ENCODE measurements at regions not wholly inside any gene's neighbourhood (a gene's known extent, or its start where the extent isn't known, plus 50 kb on each side); places are given as distances from the start of the nearest gene placed in this dataset.

DNA sequence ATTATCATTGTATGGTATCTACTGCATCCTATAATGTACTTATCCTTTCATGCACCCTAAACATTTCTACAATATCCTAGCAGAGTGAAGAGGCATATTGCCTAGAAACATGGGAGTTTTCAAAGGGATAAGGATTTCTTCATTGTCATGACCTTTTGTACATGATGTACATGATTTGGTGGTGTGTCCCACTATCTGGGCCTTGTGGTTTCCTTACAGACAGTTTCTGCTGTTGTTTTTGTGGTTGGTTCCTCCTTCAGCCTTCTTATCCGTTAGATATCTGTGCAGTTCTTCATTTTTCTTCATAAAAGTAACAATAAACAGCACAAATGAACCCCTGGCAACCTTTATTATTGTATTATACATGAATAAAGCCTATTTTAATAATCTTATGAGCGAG lies 70.4 kb upstream of the BACH1 start:
- no peak for DNase-seq

DNA sequence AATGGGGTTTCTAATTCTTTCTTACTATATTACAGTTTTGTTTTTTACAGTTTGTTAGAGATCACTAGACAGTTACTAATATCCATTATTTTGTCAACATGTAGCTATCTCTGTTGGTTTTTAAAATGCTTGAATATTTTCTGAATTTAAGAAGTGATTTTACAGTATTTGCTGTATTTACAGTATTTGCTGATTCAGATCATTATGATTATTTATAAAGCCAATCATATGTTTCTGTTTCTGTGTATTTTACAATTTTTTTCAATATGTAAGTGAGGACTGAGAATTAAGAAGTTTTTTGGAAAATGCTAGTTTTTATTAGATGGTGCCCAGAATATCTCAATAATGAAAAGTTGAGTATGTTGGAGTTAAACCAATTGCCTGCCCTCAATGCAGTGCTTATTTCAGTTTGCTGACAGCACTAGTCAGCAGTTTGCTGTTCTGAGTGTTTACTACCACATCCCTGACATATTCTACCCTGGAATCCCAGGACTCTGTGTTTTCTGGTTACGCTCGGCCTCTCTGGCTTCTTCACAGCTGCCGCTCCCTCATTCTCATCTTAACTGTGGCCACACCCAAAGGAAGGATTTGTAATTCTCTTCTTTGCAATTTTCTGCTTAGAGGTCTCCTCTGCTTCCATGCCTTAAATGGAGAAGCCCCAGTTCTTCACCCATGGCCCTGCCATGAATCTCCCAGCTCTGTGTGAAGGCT lies 68.0 kb upstream of the BACH1 start:
- DNase-seq = no peak

DNA sequence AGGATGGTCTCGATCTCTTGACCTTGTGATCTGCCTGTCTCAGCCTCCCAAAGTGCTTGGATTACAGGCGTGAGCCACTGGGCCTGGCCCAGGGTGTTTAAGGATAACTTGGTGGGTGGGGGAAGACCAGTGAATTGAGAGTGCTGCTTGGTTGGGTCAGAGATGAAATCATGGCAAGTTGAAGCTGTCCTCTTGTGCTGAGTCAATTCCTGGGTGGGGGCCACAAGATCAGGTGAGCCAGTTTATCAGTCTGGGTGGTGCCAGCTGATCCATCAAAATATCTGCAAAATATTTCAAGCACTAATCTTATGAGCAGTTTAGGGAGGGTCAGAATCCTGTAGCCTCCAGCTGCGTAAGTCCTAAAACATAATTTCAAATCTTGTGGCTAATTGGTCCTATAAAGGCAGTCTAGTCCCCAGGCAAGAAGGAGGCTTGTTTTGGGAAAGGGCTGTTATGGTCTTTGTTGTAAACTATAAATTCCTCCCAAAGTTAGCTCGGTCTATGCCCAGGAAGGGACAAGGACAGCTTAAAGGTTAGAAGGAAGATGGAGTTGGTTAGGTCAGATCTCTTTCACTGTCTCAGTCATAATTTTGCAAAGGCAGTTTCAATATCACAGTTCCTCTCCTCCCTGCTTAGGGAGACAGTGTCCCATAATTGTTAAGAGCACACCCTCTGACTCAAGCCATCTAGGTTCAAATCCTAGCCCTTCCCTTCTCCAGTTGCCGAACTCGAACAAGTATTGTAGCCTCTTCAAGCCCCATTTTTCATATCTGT lies 66.8 kb upstream of the BACH1 start:
- DNase-seq = no peak

DNA sequence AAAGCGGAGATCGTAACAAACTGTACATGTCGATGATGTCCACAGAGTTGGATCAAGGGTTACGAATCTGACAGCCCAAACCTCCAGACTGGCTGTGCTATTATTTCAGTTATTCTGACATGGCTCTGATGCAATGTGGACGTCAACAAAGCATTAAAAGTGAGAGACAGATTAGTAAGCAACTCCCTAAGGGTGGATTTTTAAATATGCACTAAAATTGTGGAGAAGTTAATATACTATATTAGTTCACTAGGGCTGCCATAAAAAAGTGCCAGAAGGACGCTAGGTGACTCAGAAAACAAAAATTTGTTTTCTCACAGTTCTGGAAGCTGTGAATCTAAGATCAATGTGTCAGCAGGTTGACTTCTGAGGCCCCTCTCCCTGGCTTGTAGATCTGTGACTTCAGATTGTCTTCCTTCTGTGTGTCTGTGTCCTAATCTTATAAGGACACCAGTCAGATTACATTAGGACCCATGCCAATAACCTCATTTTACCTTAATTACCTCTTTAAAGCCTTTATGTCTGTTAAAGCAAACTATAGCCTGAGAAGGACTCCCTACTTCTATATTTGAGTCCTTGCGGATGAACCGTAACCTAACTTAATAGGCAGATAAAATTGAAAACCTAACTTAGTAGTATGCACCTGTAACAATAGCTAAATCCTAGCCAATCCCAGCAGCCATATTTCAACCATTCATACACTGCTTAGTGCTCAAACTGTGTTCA lies 66.0 kb upstream of the BACH1 start:
- no peak for DNase-seq

DNA sequence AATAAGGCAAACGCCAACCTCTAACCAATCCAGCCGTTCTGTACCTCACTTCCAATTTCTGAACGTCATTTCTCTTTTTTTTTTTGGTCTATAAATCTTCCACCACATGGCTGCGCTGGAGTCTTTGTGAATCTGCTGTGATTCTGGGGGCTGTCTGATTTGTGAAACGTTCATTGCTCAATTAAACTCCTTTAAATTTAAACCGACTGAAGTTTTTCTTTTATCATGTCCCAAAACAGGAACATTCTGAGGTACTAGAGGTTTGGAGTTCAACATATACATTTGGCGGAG lies 65.5 kb upstream of the BACH1 start:
- DNase-seq = no peak

DNA sequence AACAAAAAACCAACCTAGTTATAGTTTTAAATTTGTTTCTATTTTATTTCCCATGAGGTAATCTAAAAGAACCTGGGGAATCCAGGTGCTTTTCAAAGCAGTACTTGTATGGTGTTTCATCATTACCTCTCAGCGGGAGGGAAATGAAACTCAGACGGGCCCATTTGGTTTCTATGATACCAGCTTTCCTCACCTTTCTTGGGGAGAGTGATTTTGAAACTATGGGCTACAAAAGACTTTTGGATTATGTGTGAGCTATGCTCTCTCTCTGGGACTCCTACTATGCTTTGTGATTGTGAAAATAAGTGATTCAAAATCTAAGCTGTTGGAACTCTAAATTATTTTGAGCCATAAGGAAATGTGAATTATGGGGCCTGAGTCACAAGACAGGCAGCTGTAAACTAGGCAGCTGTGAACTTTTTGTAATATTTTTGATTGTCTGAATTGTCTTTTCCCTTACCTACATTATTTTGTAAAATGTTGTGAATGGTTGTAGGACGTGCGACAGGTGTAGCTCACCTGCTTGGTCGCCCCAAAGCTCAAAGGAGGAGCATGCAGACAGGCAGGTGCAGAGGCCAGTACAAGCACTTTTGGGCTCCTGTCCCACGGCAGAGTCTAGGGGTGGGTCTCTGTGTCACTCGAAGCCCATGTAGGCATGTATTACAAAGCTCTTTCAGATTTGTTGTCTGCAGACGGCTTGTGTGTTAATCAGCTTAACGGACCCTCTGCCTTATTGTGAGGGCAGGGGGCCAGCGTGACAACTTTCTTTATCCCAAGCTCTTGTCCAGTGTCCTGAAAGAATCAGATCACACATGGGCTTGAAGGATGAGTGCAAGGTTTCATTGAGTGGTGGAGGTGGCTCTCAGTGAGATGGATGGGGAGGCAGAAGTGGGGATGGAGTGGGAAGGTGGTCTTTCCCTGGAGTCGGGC lies 64.8 kb upstream of the BACH1 start:
- DNase-seq = no peak

DNA sequence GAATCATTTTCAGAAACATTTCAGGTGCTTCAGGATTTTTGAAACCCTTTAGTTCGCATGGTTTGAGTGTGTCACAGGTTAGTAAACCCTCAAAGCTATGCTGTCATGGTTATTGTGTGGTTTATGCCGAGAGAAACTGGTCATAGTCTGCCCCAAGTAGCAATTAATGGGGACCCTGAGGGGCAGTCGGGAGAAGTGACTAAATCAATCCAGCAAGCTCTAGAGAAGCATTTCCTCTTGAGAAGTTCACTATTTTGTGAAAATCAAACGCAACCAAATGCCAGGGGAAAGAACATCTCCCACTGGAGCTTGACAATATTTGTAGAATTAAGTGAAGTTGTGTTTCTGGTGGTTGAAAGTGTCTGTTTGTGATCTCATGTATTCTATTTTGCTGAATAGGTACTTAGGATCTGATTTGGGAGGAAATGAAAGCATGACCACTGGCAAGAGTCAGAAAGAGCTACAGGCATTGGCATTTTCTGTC lies 63.0 kb upstream of the BACH1 start:
- DNase-seq = no peak

DNA sequence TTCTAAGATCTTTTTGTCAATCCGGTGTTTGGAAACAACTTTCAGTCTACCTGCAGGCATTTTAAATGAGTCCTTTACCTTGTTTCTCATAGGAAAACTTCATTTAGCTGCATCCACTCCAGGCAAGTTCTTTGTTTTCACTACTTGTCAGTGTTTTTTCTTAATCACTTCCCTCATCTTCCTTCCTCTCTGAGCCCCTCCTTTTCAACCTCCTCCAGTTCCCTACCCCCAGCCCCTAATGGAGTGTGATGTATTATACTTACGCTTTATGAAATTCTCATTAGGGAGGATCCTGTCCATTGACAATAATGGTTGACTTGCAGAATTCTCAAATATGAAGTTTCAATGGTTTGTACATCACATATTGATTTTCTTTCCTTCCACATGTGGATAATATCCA lies 62.5 kb upstream of the BACH1 start:
- DNase-seq = no peak

DNA sequence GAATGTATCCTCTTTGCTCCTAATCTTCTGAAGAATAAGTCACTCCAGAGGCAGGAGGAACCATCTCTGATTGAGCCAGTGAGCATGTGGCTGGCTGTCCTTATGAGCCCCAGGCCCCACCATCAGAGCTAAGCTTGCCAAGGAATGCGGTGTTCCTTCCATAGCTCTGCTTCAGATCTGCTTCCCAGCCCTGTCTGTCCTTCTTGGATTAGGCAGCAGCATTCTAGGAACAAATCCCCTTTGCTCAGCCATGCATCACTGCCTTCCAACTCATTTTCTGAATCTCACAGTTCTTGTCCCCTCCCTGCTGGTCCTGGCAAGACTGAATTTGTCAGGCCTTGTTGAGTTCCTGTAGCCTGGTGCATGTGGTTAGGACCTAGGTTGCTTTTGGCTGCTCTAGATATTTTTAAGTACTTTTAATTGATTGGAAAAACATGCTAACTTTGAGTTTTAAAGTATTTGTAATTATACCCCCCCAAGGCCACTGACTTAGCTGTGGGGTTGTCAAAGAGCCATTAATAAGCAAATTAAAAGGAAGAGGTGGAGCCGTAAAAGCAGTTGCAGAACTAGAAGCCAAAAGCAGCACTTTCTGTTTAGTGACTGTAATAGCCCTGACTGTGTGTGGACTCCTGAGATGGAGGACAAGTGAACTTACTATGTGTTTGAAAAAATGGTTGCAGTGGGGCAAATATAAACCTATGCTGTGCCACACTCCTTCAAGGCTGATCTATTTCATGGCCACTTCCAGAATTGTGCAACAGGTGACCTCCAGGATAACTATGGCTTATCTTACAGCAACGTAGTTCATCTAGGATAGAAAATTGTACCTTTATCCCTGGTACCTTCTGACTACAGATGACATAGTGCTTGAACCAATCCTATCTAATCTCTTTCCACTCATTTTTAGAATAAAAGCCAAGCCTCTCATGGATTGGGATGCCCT lies 61.3 kb upstream of the BACH1 start:
- no peak for DNase-seq

DNA sequence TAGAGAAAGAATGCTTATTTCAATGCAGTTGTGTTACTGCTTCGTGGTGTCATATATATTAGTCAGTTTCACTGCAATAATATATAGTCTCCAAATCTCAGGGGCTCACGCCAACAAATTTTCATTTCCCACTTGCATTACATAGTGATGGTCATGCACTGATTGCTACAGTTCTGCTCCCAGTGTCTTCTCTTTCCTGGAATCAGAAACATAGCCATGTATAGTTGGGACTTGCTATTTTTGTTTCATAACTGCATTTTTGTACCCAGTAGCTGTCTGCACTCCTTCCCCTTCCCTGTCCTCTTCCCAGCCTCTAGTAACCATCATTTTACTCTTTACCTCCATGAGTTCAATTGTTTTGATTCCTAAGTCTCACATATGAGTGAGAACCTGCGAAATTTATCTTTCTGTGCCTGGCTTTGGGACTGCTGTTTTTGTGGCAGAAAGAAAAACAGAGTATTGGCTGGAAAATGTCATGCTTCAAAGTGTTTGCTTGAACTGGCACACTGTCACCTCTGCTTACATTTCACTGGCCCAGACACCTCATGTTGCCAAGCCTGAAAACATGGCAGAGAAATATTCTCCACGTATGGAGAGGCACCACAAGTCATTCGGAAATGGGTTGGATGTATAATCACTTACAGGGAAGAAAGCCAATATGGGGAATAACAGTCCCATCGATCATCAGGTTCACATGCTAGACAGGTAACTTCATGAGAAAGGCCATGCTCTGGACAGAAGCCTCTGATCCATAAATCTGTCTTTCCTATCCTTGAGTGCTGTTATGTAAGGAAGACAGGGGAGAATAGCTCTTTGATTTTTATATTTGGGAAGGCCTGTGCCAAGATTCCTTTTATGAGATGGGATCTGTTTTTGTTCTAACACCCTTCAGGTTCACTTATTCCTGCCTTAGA lies 60.4 kb upstream of the BACH1 start:
- DNase-seq = no peak

DNA sequence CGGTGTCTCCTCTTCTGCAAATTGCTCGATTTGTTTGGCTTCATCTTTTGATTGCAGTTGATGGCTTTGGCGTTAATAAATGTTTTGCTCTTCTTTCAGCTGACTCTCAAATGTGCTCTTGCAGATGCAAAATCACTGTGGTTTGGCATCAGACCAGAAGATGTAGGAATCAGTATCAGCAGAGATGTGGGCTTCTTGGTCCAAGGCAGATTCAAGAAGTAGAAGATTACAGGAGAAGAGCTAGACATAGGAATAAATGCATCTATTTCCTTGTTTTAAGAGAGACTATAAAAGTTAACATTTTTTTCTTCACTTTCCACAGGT lies 59.8 kb upstream of the BACH1 start:
- DNase-seq = no peak

DNA sequence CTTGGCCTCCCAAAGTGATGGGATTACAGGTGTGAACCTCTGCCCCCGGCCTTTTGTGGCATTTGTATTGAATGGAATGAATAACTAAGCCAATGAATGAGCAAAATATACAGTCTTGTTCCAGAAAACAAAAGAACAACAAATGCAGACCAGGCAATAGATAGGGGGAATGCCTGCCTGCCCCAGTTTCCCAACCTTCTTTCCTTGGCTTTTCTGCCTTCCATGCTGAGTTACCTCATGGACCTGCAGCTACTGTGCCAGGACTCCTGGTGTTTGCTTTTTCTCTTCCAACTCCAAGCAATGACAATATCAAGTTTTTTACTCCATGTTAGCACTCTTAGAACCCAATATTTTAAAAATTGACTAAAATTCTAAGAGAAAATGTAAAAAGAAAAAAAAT lies 58.6 kb upstream of the BACH1 start:
- no peak for DNase-seq

DNA sequence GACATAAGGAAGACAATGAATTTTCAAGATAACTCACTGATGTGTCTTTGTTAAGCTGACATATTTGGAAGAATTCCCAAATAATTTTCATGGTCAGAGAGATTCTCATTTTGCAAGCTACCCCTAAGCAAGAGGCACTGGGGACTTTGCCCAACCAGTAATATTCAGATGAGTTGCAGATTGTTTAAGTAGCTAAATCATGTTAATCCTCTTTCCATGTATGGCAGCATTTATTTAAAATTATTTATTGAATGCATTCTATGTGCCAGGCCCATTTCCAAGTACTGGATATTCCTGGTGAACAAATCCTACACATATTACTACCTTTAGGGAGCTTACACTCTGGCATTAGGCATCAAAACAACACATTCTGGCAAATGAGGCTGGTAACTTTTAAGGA lies 56.5 kb upstream of the BACH1 start:
- DNase-seq = no peak

DNA sequence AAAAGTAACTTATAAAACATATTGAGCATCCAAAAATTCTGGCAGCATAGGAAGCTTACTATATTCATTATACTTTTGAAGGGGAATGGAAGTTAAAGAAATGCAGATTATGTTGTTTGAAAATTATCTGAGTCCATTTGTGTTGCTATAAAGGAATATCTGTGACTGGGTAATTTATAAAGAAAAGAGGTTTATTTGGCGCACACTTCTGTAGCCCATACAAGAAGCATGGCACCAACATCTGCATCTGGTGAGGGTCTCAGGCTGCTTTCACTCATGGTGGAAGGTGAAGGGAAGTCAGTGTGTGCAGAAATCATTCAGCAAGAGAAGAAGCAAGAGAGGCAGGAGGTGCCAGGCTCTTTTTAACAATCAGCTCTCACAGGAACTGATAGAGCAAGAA lies 55.5 kb upstream of the BACH1 start:
- no peak for DNase-seq

DNA sequence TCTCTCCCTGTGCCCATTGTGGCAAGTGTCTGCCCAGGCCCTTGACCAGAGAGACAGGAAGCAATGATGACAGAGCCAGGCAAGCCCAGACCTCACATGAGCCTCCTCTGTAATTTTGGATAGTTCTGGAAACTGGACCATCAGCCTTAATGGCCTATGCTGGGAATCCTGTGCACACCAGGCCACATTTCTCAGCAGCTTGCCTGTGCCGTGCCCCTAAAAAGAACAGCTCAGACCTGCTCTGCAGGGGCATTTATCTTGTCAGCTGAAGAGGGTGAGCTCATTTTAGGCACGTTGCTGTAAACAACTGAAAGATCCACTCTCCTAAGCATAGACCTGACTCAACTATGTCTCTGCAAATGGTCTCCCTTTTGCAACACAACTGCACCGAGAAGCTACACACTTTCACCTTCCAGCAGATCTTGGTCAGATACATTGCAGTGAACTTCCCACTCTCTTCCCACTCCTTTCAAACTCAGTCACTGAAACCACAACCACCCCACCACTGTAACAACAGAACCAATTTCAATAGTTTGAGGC lies 53.5 kb upstream of the BACH1 start:
- DNase-seq = no peak

DNA sequence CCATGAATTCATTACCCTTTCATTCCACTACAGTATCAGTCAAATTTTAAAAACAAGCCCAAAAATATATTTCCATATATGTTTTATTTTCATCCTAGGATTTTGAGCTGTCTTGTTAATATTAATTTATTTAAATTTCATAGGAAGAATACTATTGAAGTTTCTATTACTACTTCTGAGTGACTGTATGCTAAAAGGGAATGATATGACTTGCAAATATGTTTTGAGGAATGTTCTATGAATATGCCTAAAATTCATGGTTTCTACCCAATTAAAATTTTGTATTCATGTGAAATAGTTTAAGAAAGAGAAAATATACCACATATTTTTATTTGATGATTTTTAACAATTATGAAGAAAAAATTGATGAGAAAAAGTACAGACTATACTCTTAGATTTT lies 52.9 kb upstream of the BACH1 start:
- no peak for DNase-seq

DNA sequence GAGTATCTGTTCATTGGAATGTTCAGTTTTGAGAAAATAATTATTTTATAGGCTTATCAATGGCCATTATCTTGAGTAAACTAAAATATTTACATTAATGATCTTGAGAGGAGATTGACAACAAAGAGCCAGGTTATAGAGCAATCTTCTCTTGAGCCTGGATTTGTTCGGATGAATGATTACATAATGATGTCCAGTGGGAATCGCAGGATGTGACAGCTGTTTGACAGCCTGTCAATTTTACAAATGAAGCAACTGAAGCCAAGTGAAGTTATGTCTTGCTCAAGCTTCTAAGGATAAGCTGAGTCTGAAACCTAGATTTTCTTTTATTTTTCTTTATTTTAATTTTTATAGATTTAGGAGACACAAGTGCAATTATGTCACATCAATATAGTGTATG lies 52.1 kb upstream of the BACH1 start:
- no peak for DNase-seq

DNA sequence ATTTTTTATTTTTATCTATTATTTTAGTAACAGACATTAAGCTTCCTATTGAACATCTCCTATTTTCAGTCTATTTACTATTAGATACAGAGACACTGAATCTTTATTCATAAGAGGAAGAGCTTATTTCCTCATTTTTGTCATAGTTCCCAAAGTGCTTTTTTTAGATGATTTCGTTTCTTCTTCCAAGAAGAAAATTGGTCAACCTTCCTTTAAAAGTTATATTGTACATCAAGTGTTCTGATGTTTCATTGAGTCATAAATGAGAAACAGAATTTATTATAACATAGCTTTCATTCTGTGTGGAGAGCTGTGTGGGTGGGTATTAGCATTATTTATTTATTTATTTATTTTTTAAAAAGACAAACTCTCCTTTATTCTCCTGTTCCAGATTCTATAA lies 50.6 kb upstream of the BACH1 start:
- peak; percentile 24 for DNase-seq

Data from SIG-M5 (cell line).